HEK293 (cell line): ENCODE measurements at regions not wholly inside any gene's neighbourhood (a gene's known extent, or its start where the extent isn't known, plus 50 kb on each side); places are given as distances from the start of the nearest gene placed in this dataset.
A peak's percentile ranks its signal among the peaks of the same experiment; 100 is the strongest.

Source experiments
- CTCF ChIA-PET: fragments of 350-600 bp; formaldehyde crosslinking; extraction: SDS; loops from one replicate; lab custom pipeline; 2021; ENCODE audit warnings: antibody characterized with exemption; lab: Yijun Ruan, JAX
- POLR2A ChIA-PET: fragments of 300-600 bp; formaldehyde crosslinking; extraction: SDS; loops from one replicate; lab custom pipeline; 2020; ENCODE audit warnings: antibody characterized with exemption, inconsistent platforms; lab: Yijun Ruan, JAX
- H3K27ac ChIP-seq: fragments of 200-500 bp; sonication (Bioruptor generic); 2 replicates; pipeline ENCODE4 v1.5.1; 2014; ENCODE audit warnings: low read depth, low read length, control low read depth, inconsistent platforms; ENCODE audit errors: extremely low read depth
- H3K36me3 ChIP-seq, 2 experiments: fragments of 200-500 bp in 1 of 2; sonication (Bioruptor generic) in 1 of 2; 1 replicate in 1 of 2; 2 replicates in 1 of 2; pipeline ENCODE4 v1.5.1; 2014 to 2017; ENCODE audit warnings: inconsistent platforms in 2 of 2, low read length in 2 of 2; ENCODE audit not compliant: control insufficient read depth in 2 of 2, insufficient read depth in 1 of 2
- H3K4me1 ChIP-seq: fragments of 200-500 bp; sonication (Bioruptor generic); 2 replicates; pipeline ENCODE4 v1.5.1; 2014; ENCODE audit warnings: mild to moderate bottlenecking, low read length, inconsistent platforms; ENCODE audit not compliant: control insufficient read depth, insufficient read depth
- H3K4me3 ChIP-seq: 2 replicates; pipeline ENCODE4 v1.5.1; 2011; ENCODE audit warnings: low read depth, mild to moderate bottlenecking, control low read depth, low read length, moderate library complexity
- H3K9me3 ChIP-seq: fragments of 200-500 bp; sonication (Bioruptor generic); 2 replicates; pipeline ENCODE4 v1.5.1; 2014; ENCODE audit warnings: low read depth, low read length, inconsistent platforms; ENCODE audit not compliant: control insufficient read depth, insufficient read depth
- RBAK ChIP-seq: fragments of 450-650 bp; formaldehyde crosslinking; IDR thresholded peaks from 2 replicates; pipeline ENCODE4 v1.5.1; 2016; ENCODE audit warnings: missing biosample characterization, missing genetic modification characterization
- SALL2 ChIP-seq: fragments of 450-650 bp; formaldehyde crosslinking; IDR thresholded peaks from 2 replicates; pipeline ENCODE4 v1.5.0; 2017; ENCODE audit warnings: missing biosample characterization, mild to moderate bottlenecking, missing genetic modification characterization, borderline replicate concordance
- SCRT2 ChIP-seq: fragments of 450-650 bp; formaldehyde crosslinking; IDR thresholded peaks from 2 replicates; pipeline ENCODE4 v1.5.1; 2016; ENCODE audit warnings: missing biosample characterization, missing genetic modification characterization
- SETDB1 ChIP-seq: IDR thresholded peaks from one replicate; pipeline ENCODE4 v1.6.1; 2017; ENCODE audit warnings: mild to moderate bottlenecking, low read length, moderate library complexity, mixed read lengths; ENCODE audit not compliant: insufficient read length
- ZBTB17 ChIP-seq: fragments of 450-650 bp; formaldehyde crosslinking; IDR thresholded peaks from 2 replicates; pipeline ENCODE4 v1.5.1; 2016; ENCODE audit warnings: missing biosample characterization, missing genetic modification characterization
- ZNF146 ChIP-seq: fragments of 450-650 bp; formaldehyde crosslinking; IDR thresholded peaks from 2 replicates; pipeline ENCODE4 v1.5.1; 2016; ENCODE audit warnings: missing biosample characterization, missing genetic modification characterization
- ZNF175 ChIP-seq: fragments of 450-650 bp; formaldehyde crosslinking; IDR thresholded peaks from 2 replicates; pipeline ENCODE4 v1.5.1; 2016; ENCODE audit warnings: missing biosample characterization, missing genetic modification characterization
- ZNF19 ChIP-seq: fragments of 450-650 bp; formaldehyde crosslinking; IDR thresholded peaks from 2 replicates; pipeline ENCODE4; 2016; ENCODE audit warnings: missing biosample characterization, missing genetic modification characterization, low read depth
- ZNF266 ChIP-seq: fragments of 450-650 bp; formaldehyde crosslinking; IDR thresholded peaks from 2 replicates; pipeline ENCODE4 v1.5.1; 2016; ENCODE audit warnings: missing biosample characterization, missing genetic modification characterization, low read depth
- ZNF426 ChIP-seq: fragments of 450-650 bp; formaldehyde crosslinking; IDR thresholded peaks from 2 replicates; pipeline ENCODE4 v1.5.1; 2017; ENCODE audit warnings: missing biosample characterization, missing genetic modification characterization, mild to moderate bottlenecking, inconsistent platforms, moderate library complexity
- ZNF600 ChIP-seq: fragments of 450-650 bp; formaldehyde crosslinking; IDR thresholded peaks from 2 replicates; pipeline ENCODE4 v1.5.1; 2016; ENCODE audit warnings: missing biosample characterization, missing genetic modification characterization
- TF ChIP-seq, protein P1 (sequence below): fragments of 450-650 bp; formaldehyde crosslinking; IDR thresholded peaks from 2 replicates; pipeline ENCODE4 v1.5.1; 2016; ENCODE audit warnings: missing biosample characterization, missing genetic modification characterization
- TF ChIP-seq, protein P2 (sequence below): fragments of 450-650 bp; formaldehyde crosslinking; IDR thresholded peaks from 2 replicates; pipeline ENCODE4 v1.5.1; 2016; ENCODE audit warnings: missing biosample characterization, missing genetic modification characterization
- TF ChIP-seq, protein P3 (sequence below): fragments of 450-650 bp; formaldehyde crosslinking; IDR thresholded peaks from 2 replicates; pipeline ENCODE4 v1.5.1; 2016; ENCODE audit warnings: missing biosample characterization, missing genetic modification characterization
- TF ChIP-seq, protein P4 (sequence below): fragments of 450-650 bp; formaldehyde crosslinking; IDR thresholded peaks from 2 replicates; pipeline ENCODE4 v1.5.1; 2016; ENCODE audit warnings: missing biosample characterization, missing genetic modification characterization

DNA sequence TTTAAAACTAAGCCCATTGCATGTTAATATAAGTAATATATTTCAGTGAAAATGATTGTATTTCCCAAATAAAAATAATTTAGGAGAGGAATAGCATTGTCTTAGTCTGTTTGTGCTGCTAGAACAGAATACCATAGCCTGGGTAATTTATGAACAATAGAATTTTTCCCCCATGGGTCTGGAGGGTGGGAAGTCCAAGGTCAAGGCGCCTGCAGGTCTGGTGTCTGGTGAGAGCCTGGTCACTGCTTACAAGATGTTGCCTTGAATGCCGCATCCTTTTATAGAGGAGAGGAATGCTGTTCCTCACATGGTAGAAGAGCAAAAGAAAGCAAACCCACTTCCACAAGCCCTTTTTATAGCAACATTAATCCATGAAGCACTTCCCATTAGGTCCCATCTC, 161.3 kb upstream of the ZFHX3 start:
- POLR2A ChIA-PET = no interaction called here
- Histone ChIP-seq H3K27ac (no peak overlapping the region), H3K9me3 (no peaks in the 10 kb centered on the region)
- peak; percentile 68 for TF ChIP-seq SETDB1
- no peak for TF ChIP-seq SALL2 (tag by site-specific recombination)
- TF ChIP-seq, all 188 proteins: peak for 1
- H3K36me3 ChIP-seq = no peaks in the 10 kb centered on the region
- no peaks in the 10 kb centered on the region for H3K4me1 ChIP-seq
- CTCF ChIA-PET = interaction anchor here (0.6 to 1.0 kb wide), 2 partner anchors 13 to 215 kb away, joined by 3 to 5 read pairs; no protein-coding TSS in a partner anchor
- H3K4me3 ChIP-seq = no peak overlapping the region

DNA sequence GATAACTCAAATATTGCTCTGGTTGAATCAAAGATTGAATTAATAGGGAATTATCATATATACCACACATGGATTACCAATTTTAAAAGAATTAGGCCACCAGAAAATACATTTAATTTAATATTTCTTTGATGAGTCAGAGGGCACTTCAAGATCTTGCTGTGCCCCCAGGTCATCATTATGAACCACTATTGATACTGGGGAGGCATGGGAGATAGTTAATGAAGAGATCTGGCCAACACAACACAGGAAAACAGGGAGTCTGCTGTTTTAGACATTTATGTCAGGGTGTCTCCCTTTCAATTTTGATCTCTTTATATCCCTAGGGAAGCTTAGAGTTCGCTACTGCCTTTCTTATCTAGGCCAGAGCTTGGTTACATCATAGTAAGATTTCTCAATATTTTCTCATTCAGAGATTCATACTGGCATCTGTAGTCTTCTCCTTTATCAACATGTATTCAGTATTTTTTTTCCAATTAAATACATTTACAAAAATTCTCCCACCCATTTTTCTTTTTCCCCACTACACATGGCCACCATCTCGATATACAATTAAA, 158.3 kb upstream of the ZFHX3 start:
- Histone ChIP-seq H3K4me3 (no peak overlapping the region), H3K36me3 (no peaks in the 10 kb centered on the region), H3K27ac (no peak overlapping the region), H3K9me3 (no peaks in the 10 kb centered on the region), H3K4me1 (no peaks in the 10 kb centered on the region)
- CTCF ChIA-PET = no interaction called here
- TF ChIP-seq SCRT2 (no peak), RBAK (no peak), ZNF426 (tag by site-specific recombination) (no peak), ZNF19 (tag by site-specific recombination) (no peak), SALL2 (tag by site-specific recombination) (no peak)
- TF ChIP-seq, protein P1, sequence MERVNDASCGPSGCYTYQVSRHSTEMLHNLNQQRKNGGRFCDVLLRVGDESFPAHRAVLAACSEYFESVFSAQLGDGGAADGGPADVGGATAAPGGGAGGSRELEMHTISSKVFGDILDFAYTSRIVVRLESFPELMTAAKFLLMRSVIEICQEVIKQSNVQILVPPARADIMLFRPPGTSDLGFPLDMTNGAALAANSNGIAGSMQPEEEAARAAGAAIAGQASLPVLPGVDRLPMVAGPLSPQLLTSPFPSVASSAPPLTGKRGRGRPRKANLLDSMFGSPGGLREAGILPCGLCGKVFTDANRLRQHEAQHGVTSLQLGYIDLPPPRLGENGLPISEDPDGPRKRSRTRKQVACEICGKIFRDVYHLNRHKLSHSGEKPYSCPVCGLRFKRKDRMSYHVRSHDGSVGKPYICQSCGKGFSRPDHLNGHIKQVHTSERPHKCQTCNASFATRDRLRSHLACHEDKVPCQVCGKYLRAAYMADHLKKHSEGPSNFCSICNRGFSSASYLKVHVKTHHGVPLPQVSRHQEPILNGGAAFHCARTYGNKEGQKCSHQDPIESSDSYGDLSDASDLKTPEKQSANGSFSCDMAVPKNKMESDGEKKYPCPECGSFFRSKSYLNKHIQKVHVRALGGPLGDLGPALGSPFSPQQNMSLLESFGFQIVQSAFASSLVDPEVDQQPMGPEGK (tag by site-specific recombination) = no peak
- TF ChIP-seq, protein P2, sequence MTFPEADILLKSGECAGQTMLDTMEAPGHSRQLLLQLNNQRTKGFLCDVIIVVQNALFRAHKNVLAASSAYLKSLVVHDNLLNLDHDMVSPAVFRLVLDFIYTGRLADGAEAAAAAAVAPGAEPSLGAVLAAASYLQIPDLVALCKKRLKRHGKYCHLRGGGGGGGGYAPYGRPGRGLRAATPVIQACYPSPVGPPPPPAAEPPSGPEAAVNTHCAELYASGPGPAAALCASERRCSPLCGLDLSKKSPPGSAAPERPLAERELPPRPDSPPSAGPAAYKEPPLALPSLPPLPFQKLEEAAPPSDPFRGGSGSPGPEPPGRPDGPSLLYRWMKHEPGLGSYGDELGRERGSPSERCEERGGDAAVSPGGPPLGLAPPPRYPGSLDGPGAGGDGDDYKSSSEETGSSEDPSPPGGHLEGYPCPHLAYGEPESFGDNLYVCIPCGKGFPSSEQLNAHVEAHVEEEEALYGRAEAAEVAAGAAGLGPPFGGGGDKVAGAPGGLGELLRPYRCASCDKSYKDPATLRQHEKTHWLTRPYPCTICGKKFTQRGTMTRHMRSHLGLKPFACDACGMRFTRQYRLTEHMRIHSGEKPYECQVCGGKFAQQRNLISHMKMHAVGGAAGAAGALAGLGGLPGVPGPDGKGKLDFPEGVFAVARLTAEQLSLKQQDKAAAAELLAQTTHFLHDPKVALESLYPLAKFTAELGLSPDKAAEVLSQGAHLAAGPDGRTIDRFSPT = no peak
- POLR2A ChIA-PET = no interaction called here

DNA sequence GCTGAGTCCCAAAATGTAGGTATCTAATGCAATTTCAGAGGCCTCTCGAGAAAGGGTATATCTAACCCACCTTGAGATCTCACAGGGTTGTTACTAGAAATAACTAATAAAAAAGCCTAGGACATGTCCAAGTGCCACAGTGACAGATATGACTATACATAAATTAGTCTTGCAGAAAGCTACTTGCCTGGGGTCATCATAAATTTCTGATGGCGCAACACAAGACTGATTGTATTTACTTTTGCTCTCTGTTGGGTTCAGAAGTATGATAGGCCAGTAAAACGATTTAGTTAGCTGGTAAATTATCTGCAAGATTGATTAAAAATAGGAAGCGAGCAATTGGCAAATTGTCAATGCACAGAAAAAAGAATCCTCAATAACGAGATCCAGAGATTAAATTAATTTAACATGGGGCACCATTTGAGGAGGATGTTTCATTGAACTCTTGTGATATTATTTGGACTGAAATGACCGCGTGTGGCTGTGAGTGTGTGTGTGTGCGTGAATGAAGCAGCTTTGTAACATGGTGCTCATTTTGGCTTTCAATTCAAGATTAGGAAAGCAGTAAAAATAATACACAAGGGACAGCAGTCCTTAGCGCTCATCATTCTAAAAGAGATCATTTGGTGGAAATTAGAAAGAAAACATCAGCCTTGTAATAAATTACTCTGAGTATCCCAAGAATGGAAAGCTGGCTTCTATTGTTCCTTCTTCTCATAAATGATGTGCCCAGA, 157.4 kb upstream of the ZFHX3 start:
- POLR2A ChIA-PET = no interaction called here
- Histone ChIP-seq H3K4me1 (no peaks in the 10 kb centered on the region), H3K9me3 (no peaks in the 10 kb centered on the region), H3K27ac (no peak overlapping the region), H3K36me3 (no peaks in the 10 kb centered on the region), H3K4me3 (no peak overlapping the region)
- CTCF ChIA-PET = interaction anchor here (1.7 kb wide), 1 partner anchor 8 kb away, joined by 3 read pairs; no protein-coding TSS in a partner anchor
- TF ChIP-seq ZNF146 (tag by site-specific recombination) = no peak
- no peak for TF ChIP-seq ZBTB17 (tag by site-specific recombination)
- TF ChIP-seq ZNF175 (tag by site-specific recombination) = no peak
- TF ChIP-seq ZNF600 = no peak
- TF ChIP-seq, protein P2 = no peak
- TF ChIP-seq, protein P3, sequence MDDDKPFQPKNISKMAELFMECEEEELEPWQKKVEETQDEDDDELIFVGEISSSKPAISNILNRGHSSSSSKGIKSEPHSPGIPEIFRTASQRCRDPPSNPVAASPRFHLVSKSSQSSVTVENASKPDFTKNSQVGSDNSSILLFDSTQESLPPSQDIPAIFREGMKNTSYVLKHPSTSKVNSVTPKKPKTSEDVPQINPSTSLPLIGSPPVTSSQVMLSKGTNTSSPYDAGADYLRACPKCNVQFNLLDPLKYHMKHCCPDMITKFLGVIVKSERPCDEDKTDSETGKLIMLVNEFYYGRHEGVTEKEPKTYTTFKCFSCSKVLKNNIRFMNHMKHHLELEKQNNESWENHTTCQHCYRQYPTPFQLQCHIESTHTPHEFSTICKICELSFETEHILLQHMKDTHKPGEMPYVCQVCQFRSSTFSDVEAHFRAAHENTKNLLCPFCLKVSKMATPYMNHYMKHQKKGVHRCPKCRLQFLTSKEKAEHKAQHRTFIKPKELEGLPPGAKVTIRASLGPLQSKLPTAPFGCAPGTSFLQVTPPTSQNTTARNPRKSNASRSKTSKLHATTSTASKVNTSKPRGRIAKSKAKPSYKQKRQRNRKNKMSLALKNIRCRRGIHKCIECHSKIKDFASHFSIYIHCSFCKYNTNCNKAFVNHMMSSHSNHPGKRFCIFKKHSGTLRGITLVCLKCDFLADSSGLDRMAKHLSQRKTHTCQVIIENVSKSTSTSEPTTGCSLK (tag by site-specific recombination) = no peak
- TF ChIP-seq, protein P4, sequence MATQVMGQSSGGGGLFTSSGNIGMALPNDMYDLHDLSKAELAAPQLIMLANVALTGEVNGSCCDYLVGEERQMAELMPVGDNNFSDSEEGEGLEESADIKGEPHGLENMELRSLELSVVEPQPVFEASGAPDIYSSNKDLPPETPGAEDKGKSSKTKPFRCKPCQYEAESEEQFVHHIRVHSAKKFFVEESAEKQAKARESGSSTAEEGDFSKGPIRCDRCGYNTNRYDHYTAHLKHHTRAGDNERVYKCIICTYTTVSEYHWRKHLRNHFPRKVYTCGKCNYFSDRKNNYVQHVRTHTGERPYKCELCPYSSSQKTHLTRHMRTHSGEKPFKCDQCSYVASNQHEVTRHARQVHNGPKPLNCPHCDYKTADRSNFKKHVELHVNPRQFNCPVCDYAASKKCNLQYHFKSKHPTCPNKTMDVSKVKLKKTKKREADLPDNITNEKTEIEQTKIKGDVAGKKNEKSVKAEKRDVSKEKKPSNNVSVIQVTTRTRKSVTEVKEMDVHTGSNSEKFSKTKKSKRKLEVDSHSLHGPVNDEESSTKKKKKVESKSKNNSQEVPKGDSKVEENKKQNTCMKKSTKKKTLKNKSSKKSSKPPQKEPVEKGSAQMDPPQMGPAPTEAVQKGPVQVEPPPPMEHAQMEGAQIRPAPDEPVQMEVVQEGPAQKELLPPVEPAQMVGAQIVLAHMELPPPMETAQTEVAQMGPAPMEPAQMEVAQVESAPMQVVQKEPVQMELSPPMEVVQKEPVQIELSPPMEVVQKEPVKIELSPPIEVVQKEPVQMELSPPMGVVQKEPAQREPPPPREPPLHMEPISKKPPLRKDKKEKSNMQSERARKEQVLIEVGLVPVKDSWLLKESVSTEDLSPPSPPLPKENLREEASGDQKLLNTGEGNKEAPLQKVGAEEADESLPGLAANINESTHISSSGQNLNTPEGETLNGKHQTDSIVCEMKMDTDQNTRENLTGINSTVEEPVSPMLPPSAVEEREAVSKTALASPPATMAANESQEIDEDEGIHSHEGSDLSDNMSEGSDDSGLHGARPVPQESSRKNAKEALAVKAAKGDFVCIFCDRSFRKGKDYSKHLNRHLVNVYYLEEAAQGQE (tag by site-specific recombination) = no peak
- no peak for TF ChIP-seq ZNF266 (tag by site-specific recombination)
